ENCODE measurements at regions not wholly inside any gene's neighbourhood (a gene's known extent, or its start where the extent isn't known, plus 50 kb on each side); places are given as distances from the start of the nearest gene placed in this dataset.
A peak's percentile ranks its signal among the peaks of the same experiment; 100 is the strongest.

DNA sequence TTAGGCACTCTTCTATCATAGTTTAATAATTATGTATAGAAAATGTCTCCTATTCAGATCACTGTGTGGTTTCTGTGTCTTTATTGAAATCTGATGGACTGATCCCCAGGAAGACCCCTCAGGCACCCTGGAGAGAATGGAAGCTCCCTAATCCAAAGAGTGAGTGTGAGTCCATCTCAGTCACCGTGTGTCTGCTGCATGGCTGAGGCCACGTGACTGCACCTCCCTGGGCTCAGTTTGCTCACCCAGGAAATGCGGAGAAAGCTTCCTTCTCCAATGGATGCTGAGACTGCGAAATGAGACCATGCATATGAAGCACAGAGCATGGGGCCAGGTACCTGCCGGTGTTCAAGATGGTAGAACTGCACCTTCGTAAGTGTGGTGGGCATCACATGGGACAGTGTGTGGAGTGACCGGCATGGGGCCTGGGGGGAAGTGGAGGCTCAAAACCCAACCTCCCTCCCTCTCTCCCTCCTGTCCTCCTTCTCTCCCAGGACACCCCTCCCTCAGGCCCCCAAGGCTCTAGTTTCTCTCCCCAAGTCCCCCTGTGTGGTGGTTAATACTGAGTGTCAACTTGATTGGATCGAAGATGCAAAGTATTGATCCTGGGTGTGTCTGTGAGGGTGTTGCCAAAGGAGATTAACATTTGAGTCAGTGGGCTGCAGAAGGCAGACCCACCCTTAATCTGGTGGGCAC, 557.5 kb downstream of the PTPRU start:
- no peaks in the 10 kb centered on the region for H4K20me1 ChIP-seq (ENCODE audit: insufficient read depth)
- ChIA-PET CTCF (interaction anchor here (1.0 to 1.5 kb wide), 7 partner anchors 11 to 318 kb away, joined by 3 to 14 read pairs (median 7); no protein-coding TSS in a partner anchor), POLR2A (no interaction called here), RAD21 (ENCODE audit: low non-redundant PET in 1 of 2, low total read pairs in 2 of 2, uncharacterized antibody in 2 of 2, unreplicated experiment in 2 of 2) (interaction anchor here (1.1 to 1.4 kb wide), 2 partner anchors 55 to 56 kb away, joined by 4 read pairs; no protein-coding TSS in a partner anchor)
- no peak overlapping the region for H3K27ac ChIP-seq (ENCODE audit: low read depth, low read length)
- H3K27me3 ChIP-seq (ENCODE audit: insufficient read depth, low read length): no peaks in the 10 kb centered on the region
- no peak overlapping the region for H3K9ac ChIP-seq (ENCODE audit: low read length)
- BruUV-seq (replicated peaks): no TSS peak
- ATAC-seq (no peak), DNase-seq (ENCODE audit: low read depth, low spot score) (no peak)
- peaks cover 0 to 11% of the 10 kb centered on the region in 2 experiments; a peak in 2 of 4 replicates for H3K4me1 ChIP-seq (ENCODE audit: control insufficient read depth in 1 of 2, insufficient read depth in 2 of 2, low read length in 2 of 2)
- no peak overlapping the region for H3K4me2 ChIP-seq (ENCODE audit: low read length)
- no peaks in the 10 kb centered on the region for H3K79me2 ChIP-seq (ENCODE audit: insufficient read depth, low read length)
- H3K9me2 ChIP-seq (ENCODE audit: insufficient read depth): no peaks in the 10 kb centered on the region
- no peak overlapping the region for H3K4me3 ChIP-seq (replicated peaks in 1 of 2; ENCODE audit: low read depth in 1 of 2, low read length in 2 of 2)
- H3K36me3 ChIP-seq (ENCODE audit: control insufficient read depth in 1 of 2, insufficient read depth in 2 of 2, low read length in 2 of 2): no peaks in the 10 kb centered on the region
- no peak for TF ChIP-seq EGR1 (IDR thresholded peaks at IDR 0.05; ENCODE audit: low read depth)
- H3K9me3 ChIP-seq (ENCODE audit: control insufficient read depth in 1 of 2, insufficient read depth in 1 of 2, low read depth in 1 of 2, low read length in 2 of 2): no peaks in the 10 kb centered on the region
- intact Hi-C loops (cut with micrococcal nuclease): loop anchor here (1.0 to 10.0 kb wide), 5 partner anchors 56 to 911 kb away; no protein-coding TSS in a partner anchor
- H2AFZ ChIP-seq (ENCODE audit: low read depth, low read length, poor library complexity, severe bottlenecking): no peak overlapping the region

DNA sequence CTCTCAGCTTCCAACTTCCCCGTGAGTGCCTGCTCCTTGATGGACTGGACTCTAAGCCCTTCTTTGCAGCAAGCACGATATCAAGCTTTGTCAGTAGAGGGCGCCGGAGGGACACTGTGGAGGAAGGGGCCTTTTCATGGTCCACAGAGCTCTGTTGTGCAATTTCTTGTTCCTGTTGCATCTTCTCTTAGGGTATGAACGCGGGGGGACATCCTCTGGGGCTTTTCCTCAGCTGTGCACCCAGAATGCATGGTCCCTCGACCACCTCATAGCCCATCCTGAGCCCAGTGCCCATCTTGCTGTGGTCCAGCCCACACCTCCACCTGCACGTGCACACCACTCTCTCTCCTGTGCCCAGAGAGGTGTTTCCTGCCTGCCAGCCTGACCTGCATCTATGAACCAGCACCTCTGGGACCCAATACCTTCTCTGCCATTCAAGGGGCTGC, 556.8 kb downstream of the PTPRU start:
- Histone ChIP-seq H3K79me2 (ENCODE audit: insufficient read depth, low read length) (no peaks in the 10 kb centered on the region), H3K36me3 (ENCODE audit: control insufficient read depth in 1 of 2, insufficient read depth in 2 of 2, low read length in 2 of 2) (no peaks in the 10 kb centered on the region), H3K4me2 (ENCODE audit: low read length) (no peak overlapping the region), H3K9me2 (ENCODE audit: insufficient read depth) (no peaks in the 10 kb centered on the region), H3K27me3 (ENCODE audit: insufficient read depth, low read length) (no peaks in the 10 kb centered on the region), H3K4me3 (replicated peaks in 1 of 2; ENCODE audit: low read depth in 1 of 2, low read length in 2 of 2) (no peak overlapping the region), H3K9me3 (ENCODE audit: control insufficient read depth in 1 of 2, insufficient read depth in 1 of 2, low read depth in 1 of 2, low read length in 2 of 2) (no peaks in the 10 kb centered on the region), H3K4me1 (ENCODE audit: control insufficient read depth in 1 of 2, insufficient read depth in 2 of 2, low read length in 2 of 2) (peaks cover 0 to 11% of the 10 kb centered on the region in 2 experiments; a peak in 2 of 4 replicates), H3K27ac (ENCODE audit: low read depth, low read length) (no peak overlapping the region), H4K20me1 (ENCODE audit: insufficient read depth) (no peaks in the 10 kb centered on the region), H3K9ac (ENCODE audit: low read length) (no peak overlapping the region), H2AFZ (ENCODE audit: low read depth, low read length, poor library complexity, severe bottlenecking) (no peak overlapping the region)
- intact Hi-C loops (cut with micrococcal nuclease): loop anchor here (1.0 to 10.0 kb wide), 5 partner anchors 56 to 912 kb away; no protein-coding TSS in a partner anchor
- peak; percentile 61 for DNase-seq (ENCODE audit: low read depth, low spot score)
- ATAC-seq: peak; percentile 94
- CTCF ChIA-PET: interaction anchor here (0.6 to 1.5 kb wide), 11 partner anchors 10 to 318 kb away, joined by 3 to 14 read pairs (median 6); no protein-coding TSS in a partner anchor
- RAD21 ChIA-PET (ENCODE audit: low non-redundant PET in 1 of 2, low total read pairs in 2 of 2, uncharacterized antibody in 2 of 2, unreplicated experiment in 2 of 2): interaction anchor here (0.9 to 1.4 kb wide), 3 partner anchors 56 to 294 kb away, joined by 4 read pairs; no protein-coding TSS in a partner anchor
- TF ChIP-seq JUND (IDR thresholded peaks at IDR 0.05) (no peak), CEBPB (IDR thresholded peaks at IDR 0.05; ENCODE audit: low read depth) (peak; percentile 92), RAD21 (IDR thresholded peaks at IDR 0.05; ENCODE audit: low read depth) (peak; percentile 91)
- TF ChIP-seq, protein P1, sequence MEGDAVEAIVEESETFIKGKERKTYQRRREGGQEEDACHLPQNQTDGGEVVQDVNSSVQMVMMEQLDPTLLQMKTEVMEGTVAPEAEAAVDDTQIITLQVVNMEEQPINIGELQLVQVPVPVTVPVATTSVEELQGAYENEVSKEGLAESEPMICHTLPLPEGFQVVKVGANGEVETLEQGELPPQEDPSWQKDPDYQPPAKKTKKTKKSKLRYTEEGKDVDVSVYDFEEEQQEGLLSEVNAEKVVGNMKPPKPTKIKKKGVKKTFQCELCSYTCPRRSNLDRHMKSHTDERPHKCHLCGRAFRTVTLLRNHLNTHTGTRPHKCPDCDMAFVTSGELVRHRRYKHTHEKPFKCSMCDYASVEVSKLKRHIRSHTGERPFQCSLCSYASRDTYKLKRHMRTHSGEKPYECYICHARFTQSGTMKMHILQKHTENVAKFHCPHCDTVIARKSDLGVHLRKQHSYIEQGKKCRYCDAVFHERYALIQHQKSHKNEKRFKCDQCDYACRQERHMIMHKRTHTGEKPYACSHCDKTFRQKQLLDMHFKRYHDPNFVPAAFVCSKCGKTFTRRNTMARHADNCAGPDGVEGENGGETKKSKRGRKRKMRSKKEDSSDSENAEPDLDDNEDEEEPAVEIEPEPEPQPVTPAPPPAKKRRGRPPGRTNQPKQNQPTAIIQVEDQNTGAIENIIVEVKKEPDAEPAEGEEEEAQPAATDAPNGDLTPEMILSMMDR (IDR thresholded peaks at IDR 0.05 in 2 of 3, conservative IDR thresholded peaks at IDR 0.05 in 1 of 3; ENCODE audit: borderline replicate concordance in 1 of 3, insufficient read depth in 1 of 3, low read depth in 2 of 3, low read length in 2 of 3): peak; percentile 85 to 92 (median 90)
- POLR2A ChIA-PET: interaction anchor here (0.6 kb wide), 1 partner anchor 46 kb away, joined by 4 read pairs; no protein-coding TSS in a partner anchor
- BruUV-seq (replicated peaks): no TSS peak

Data from HCT116 (cell line).